Tibial nerve (tissue), 4 donors: ENCODE measurements at regions not wholly inside any gene's neighbourhood (a gene's known extent, or its start where the extent isn't known, plus 50 kb on each side); places are given as distances from the start of the nearest gene placed in this dataset.

ENCODE experiments used
- DNase-seq, 2 donors: peaks; one replicate each; pipeline ENCODE4 v3.0.0-alpha.2; 2019; ENCODE audit warnings: low spot score in 2 of 2
- H3K27ac ChIP-seq, 4 donors: fragments of 200-600 bp; sonication (generic) in 3 of 4; one replicate each; pipeline ENCODE4 v1.5.1; 2017 to 2019; ENCODE audit warnings: mild to moderate bottlenecking in 1 of 4
- H3K27me3 ChIP-seq, 2 donors: fragments of 200-600 bp; sonication (generic) in 1 of 2; one replicate each; pipeline versions ENCODE4 v1.5.1 to v1.6.0; 2017 to 2019
- H3K36me3 ChIP-seq, 3 donors: fragments of 200-600 bp; sonication (generic); one replicate each; pipeline ENCODE4 v1.5.1; 2018 to 2019
- H3K4me1 ChIP-seq, 4 donors: fragments of 200-600 bp; sonication (generic) in 3 of 4; one replicate each; pipeline ENCODE4 v1.5.1; 2017 to 2019
- H3K4me3 ChIP-seq, 4 donors: fragments of 200-600 bp; sonication (generic) in 3 of 4; one replicate each; pipeline ENCODE4 v1.5.1; 2017 to 2019; ENCODE audit warnings: mild to moderate bottlenecking in 1 of 4, moderate library complexity in 1 of 4
- H3K9me3 ChIP-seq, 4 donors: fragments of 200-600 bp; sonication (generic) in 3 of 4; one replicate each; pipeline ENCODE4 v1.5.1; 2017 to 2019
- CTCF ChIP-seq, 5 experiments: fragments of 200-600 bp in 3 of 5; fragments of 450-650 bp in 2 of 5; sonication (generic) in 3 of 5; IDR thresholded peaks; one replicate each; pipeline ENCODE4 v1.5.1; 2016 to 2019; ENCODE audit warnings: antibody characterized with exemption in 5 of 5, mild to moderate bottlenecking in 3 of 5, moderate library complexity in 2 of 5
- EP300 ChIP-seq, 2 donors: sonication (generic); formaldehyde crosslinking; IDR thresholded peaks; one replicate each; pipeline ENCODE4 v1.6.1; 2017; ENCODE audit warnings: antibody characterized with exemption in 2 of 2, mild to moderate bottlenecking in 1 of 2
- POLR2A ChIP-seq, 2 donors: fragments of 450-650 bp; IDR thresholded peaks; one replicate each; pipeline ENCODE4 v1.6.1; 2017; ENCODE audit warnings: antibody characterized with exemption in 2 of 2, mild to moderate bottlenecking in 2 of 2, moderate library complexity in 2 of 2
- WGBS, 2 donors: methylation state at CpG; one replicate each; pipeline ENCODE4 v1.1.5; 2018; 5-methylcytosine and 5-hydroxymethylcytosine counted together

- Histone ChIP-seq H3K4me3 (no peak overlapping the region), H3K4me1 (no peaks in the 10 kb centered on the region), H3K9me3 (no peaks in the 10 kb centered on the region), H3K27ac (no peak overlapping the region), H3K27me3 (no peaks in the 10 kb centered on the region), H3K36me3 (no peaks in the 10 kb centered on the region)
- TF ChIP-seq CTCF (IDR thresholded peaks at IDR 0.05) (no peak), POLR2A (IDR thresholded peaks at IDR 0.05) (no peak), EP300 (IDR thresholded peaks at IDR 0.05) (no peak)
- WGBS, 2 donors: 95 to 97% methylated on average over 2 of the region's 2 CpGs
- no peak for DNase-seq
Observed at GRCh38 chr2:225742487-225742886, 343.0 kb downstream of the NYAP2 start.

- Histone ChIP-seq H3K36me3 (no peaks in the 10 kb centered on the region), H3K9me3 (no peaks in the 10 kb centered on the region), H3K4me3 (no peak overlapping the region), H3K27ac (no peak overlapping the region), H3K4me1 (peaks cover 0 to 5% (median 0%) of the 10 kb centered on the region in 4 donors), H3K27me3 (no peaks in the 10 kb centered on the region)
- WGBS, 2 donors: 70 to 81% methylated on average over 3 of the region's 3 CpGs
- no peak for TF ChIP-seq EP300 (IDR thresholded peaks at IDR 0.05)
- no peak for TF ChIP-seq POLR2A (IDR thresholded peaks at IDR 0.05)
- no peak for TF ChIP-seq CTCF (IDR thresholded peaks at IDR 0.05)
- no peak for DNase-seq
Observed at GRCh38 chr2:225740086-225740485, 340.6 kb downstream of the NYAP2 start.

- H3K4me1 ChIP-seq: peaks cover 0 to 5% (median 0%) of the 10 kb centered on the region in 4 donors
- no peak for DNase-seq
- TF ChIP-seq CTCF (IDR thresholded peaks at IDR 0.05): no peak
- no peak for TF ChIP-seq POLR2A (IDR thresholded peaks at IDR 0.05)
- no peak for TF ChIP-seq EP300 (IDR thresholded peaks at IDR 0.05)
- H3K4me3 ChIP-seq: no peak overlapping the region
- H3K27ac ChIP-seq: no peak overlapping the region
- H3K9me3 ChIP-seq: no peaks in the 10 kb centered on the region
- H3K36me3 ChIP-seq: no peaks in the 10 kb centered on the region
- 92 to 99% methylated on average over 2 of the region's 2 CpGs for WGBS, 2 donors
- no peaks in the 10 kb centered on the region for H3K27me3 ChIP-seq
Observed at GRCh38 chr2:225739328-225739727, 339.8 kb downstream of the NYAP2 start.

- TF ChIP-seq POLR2A (IDR thresholded peaks at IDR 0.05): no peak
- no peak for TF ChIP-seq CTCF (IDR thresholded peaks at IDR 0.05)
- no peak for TF ChIP-seq EP300 (IDR thresholded peaks at IDR 0.05)
- Histone ChIP-seq H3K9me3 (no peaks in the 10 kb centered on the region), H3K36me3 (no peaks in the 10 kb centered on the region), H3K27me3 (no peaks in the 10 kb centered on the region), H3K4me1 (peaks cover 0 to 5% (median 0%) of the 10 kb centered on the region in 4 donors), H3K27ac (no peak overlapping the region), H3K4me3 (no peak overlapping the region)
- no peak for DNase-seq
- 85 to 88% methylated on average over 1 of the region's 1 CpG for WGBS, 2 donors
Observed at GRCh38 chr2:225738735-225739134, 339.2 kb downstream of the NYAP2 start.

- Histone ChIP-seq H3K27me3 (no peaks in the 10 kb centered on the region), H3K4me1 (peaks cover 0 to 5% (median 0%) of the 10 kb centered on the region in 4 donors), H3K9me3 (no peaks in the 10 kb centered on the region), H3K27ac (no peak overlapping the region), H3K4me3 (no peak overlapping the region), H3K36me3 (no peaks in the 10 kb centered on the region)
- no peak for DNase-seq
- WGBS, 2 donors: 23 to 30% methylated on average over 1 of the region's 1 CpG
- TF ChIP-seq POLR2A (IDR thresholded peaks at IDR 0.05) (no peak), CTCF (IDR thresholded peaks at IDR 0.05) (no peak), EP300 (IDR thresholded peaks at IDR 0.05) (no peak)
Observed at GRCh38 chr2:225737556-225737955, 338.0 kb downstream of the NYAP2 start.
